Stimulated activated CD4-positive, alpha-beta T cell treated with anti-CD3 and anti-CD28 coated beads, Interleukin-12 subunit alpha, Interleukin-12 subunit beta, amount 100 ng/mL, for 48 hours (primary cell): ENCODE measurements at regions not wholly inside any gene's neighbourhood (a gene's known extent, or its start where the extent isn't known, plus 50 kb on each side); places are given as distances from the start of the nearest gene placed in this dataset.
"Not testable (repeated sequence)": the region's sequence is repeated elsewhere in the genome, so short reads cannot be mapped to it uniquely, and the experiment has no call there.

Experiments used
- DNase-seq, 3 donors: peaks; one replicate each; pipeline ENCODE4 v3.0.0-alpha.2; 2020; ENCODE audit warnings: low read depth in 2 of 3, low spot score in 1 of 3

GRCh38 chr6:27775138-27775795 is 136.9 kb downstream of the OR2B2 start:
- not testable (repeated sequence) for DNase-seq

DNA sequence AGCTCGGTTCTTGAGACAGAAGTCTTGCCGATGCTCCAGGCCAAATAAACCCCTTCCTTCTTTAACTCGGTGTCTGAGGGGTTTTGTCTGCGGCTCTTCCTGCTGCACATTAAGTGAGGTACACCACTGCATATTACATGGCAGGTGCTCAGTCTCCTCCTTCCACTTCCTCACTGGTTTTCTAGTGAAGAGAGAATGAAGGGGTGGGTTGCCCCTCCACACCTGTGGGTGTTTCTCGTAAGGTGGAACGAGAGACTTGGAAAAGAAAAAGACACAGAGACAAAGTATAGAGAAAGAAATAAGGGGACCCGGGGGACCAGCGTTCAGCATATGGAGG is 138.0 kb downstream of the OR2B2 start:
- not testable (repeated sequence) for DNase-seq

- not testable (repeated sequence) for DNase-seq
These were observed 138.5 kb downstream of the OR2B2 start for GRCh38 chr6:27773542-27774263.

DNA sequence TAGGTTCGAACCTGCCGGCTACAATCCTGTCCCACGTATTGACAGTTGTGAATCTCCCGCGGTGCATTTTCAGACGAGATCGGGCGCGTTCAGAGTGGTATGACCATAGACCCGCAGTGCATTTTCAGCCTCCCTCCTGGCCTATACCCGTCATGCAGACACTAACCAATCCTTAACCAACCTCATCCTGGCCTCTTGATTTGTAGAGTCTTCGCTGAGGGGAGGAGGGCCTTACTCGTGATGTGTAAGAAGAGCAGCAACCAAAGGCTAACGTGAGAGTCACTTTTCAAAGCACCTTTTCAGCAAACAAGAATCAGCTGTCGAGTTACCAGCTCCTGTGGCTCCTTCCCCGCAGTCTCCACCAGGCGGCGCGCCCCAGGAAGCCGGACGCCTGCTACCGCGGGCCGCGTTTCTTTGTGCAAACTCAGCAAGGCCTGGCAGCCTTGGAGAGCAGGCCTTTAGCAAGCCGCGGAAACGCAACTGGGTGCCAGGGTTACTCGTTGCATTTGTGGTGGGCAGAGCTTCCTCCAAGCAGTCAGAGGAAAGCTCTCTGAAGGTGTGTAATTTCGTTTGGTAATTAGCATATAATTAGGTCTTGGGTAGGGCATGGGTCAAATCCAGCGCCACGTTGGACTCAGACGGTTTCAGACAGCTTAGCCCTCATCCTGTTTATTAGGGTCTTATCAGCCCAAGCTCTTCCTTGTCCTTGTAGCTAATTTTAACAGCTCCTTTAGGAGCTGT is 139.8 kb downstream of the OR2B2 start:
- DNase-seq: peak; percentile 82

GRCh38 chr6:27771235-27771634 is 141.0 kb downstream of the OR2B2 start:
- DNase-seq: no peak

- DNase-seq: no peak
These were observed 141.5 kb downstream of the OR2B2 start for GRCh38 chr6:27770724-27771123.

GRCh38 chr6:27768556-27768955 is 143.6 kb downstream of the OR2B2 start:
- no peak for DNase-seq

DNA sequence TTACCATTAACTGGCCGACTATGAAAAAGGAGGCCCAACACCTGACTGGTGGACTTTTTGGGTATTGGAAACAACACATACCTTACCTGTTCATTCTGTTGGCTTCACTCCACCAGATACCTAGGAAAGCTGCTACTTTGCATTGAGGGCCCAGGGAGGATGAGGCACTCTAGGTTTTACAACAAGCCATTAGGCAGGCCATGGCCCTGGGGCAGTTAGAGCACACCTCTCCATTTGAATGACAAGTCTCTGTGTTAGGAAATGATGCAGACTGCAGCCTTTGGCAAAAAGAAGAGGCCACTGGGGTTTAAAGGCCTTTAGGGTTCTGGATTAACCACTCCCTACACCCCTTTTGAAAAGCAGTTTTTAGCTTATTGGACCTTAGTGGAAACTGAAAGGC is 144.3 kb downstream of the OR2B2 start:
- no peak for DNase-seq

GRCh38 chr6:27766405-27766804 is 145.8 kb downstream of the OR2B2 start:
- DNase-seq: no peak

DNA sequence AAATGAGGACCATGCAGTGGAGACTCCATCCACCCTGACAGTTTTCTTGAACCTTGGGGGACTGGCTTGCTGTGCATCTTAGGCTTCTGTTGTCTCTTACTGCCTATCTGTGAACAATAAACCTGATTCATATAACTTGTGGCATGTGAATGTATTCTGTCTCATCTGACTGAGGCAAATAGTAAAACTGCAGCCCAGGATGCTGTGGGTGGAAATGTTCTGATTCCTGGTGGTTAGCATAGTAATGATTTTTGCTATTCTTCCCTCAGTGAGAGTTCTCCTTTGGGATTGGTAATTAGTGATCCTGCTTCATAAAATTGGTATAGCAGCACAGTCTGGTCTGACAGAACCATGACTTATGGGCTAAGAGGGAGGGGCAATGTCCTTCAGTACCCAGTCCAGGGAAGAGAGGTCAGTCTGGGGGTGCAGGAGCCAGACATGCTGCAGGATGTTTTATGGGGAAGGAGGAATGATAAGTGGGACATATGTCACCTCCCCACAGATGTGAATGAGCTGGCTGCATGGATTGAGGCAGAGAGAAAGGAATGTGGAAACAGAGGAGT is 147.1 kb downstream of the OR2B2 start:
- DNase-seq: no peak

- DNase-seq: peak in 1 of 3 donors; percentile 41
These were observed 150.8 kb downstream of the OR2B2 start for GRCh38 chr6:27761391-27761790.

DNA sequence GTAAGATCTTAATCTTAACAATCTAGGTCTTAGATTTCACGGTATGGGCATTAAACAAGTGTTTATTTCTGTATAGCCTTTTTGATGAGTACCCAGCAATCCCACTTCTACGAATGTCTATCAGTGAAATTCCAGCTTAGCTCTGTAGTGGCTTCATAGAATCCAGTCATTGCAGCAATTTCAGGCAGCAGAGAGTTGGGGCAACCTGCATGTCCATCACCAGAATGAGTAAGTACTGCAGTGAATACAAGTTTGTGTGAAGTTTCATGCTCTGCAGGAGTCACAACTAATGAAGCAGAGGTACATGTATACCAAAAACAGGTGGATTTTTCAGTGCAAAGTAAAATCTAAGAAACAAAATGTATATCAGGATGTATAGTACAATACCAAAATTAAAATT is 151.7 kb downstream of the OR2B2 start:
- DNase-seq: no peak

DNA sequence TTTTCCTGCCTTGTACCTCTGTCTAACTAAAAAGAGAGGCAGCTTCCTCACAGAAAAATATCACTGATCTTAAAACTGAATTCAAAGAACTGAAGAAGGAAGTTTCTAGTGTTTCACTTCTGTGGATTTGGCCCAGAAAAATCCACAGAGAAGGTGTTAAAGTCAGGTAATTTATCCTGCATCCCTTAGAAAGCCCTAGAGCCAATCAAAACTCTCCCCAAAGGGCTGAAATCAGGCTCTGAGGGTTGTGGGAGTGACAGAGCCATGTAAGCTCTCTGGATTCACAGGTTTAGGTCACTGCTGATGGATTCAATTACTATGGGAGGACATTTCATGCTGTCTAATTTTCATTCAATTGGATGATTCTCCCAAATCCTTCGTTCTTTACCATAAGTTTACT is 152.3 kb downstream of the OR2B2 start:
- DNase-seq: no peak

DNA sequence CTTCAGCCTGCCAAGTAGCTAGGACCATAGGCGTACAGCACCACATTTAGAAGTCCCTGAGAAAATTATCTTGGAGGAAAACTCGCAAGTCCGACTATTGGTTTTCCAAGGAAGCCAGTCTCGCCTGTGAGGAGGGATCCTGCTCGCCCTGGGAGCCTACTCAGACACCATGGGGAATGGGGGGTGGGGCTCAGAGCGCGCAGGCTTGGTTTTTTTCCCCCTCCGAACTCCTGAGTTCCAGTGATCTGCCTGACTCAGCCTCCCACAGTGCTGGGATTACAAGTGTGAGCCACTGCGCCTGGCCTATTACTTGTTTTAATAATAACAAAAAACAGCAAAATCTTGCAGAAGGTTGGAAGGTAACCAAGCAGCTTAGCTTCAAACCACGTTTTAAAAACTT is 153.7 kb downstream of the OR2B2 start:
- DNase-seq: no peak

GRCh38 chr6:27757307-27757706 is 154.9 kb downstream of the OR2B2 start:
- peak in 2 of 3 donors; percentile 43 to 54 for DNase-seq

DNA sequence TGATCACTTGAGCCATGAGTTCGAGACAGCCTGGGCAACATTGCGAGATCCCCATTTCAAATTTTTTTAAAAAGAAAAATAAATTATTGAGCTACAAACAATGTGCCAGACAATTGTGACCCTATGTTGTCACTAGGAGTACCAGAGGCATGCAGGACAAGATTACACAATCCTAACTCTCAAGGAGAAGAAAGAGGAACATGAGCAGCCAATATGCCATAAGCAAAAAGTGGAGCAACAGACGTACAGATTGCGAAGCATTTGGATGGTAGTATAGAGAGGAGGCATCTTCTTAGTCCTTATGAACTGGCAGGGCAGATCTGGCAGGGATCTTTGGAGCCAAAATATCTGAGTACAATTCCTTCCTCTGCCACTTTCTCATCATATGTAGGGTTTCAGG is 156.4 kb downstream of the OR2B2 start:
- DNase-seq: no peak

GRCh38 chr6:27754408-27754782 is 157.8 kb downstream of the OR2B2 start:
- DNase-seq: no peak

GRCh38 chr6:27753668-27754407 is 158.4 kb downstream of the OR2B2 start:
- DNase-seq: peak; percentile 70 to 77 (median 74)

- DNase-seq: peak in 2 of 3 donors; percentile 24 to 57
These were observed 159.9 kb downstream of the OR2B2 start for GRCh38 chr6:27752038-27752885.

- DNase-seq: no peak
These were observed 163.5 kb downstream of the OR2B2 start for GRCh38 chr6:27748661-27749060.
